Sigmoid colon (tissue), 6 donors: ENCODE measurements at regions not wholly inside any gene's neighbourhood (a gene's known extent, or its start where the extent isn't known, plus 50 kb on each side); places are given as distances from the start of the nearest gene placed in this dataset.

Source experiments
- DNase-seq: peaks from one replicate; pipeline ENCODE4 v3.0.0-alpha.2; 2019
- H3K27ac ChIP-seq, 4 donors: fragments of 200-600 bp; sonication (generic); one replicate each; pipeline ENCODE4 v1.5.1; 2016 to 2019; ENCODE audit warnings: mild to moderate bottlenecking in 1 of 4
- H3K27me3 ChIP-seq, 3 donors: fragments of 200-600 bp; sonication (generic); one replicate each; pipeline ENCODE4 v1.5.1; 2019; ENCODE audit warnings: mild to moderate bottlenecking in 1 of 3
- H3K36me3 ChIP-seq, 4 donors: fragments of 200-600 bp; sonication (generic); one replicate each; pipeline ENCODE4 v1.5.1; 2016 to 2019
- H3K4me1 ChIP-seq, 4 donors: fragments of 200-600 bp; sonication (generic); one replicate each; pipeline ENCODE4 v1.5.1; 2017 to 2019
- H3K4me3 ChIP-seq, 4 donors: fragments of 200-600 bp; sonication (generic); one replicate each; pipeline ENCODE4 v1.5.1; 2017 to 2019; ENCODE audit warnings: mild to moderate bottlenecking in 2 of 4, moderate library complexity in 1 of 4
- H3K9me3 ChIP-seq, 4 donors: fragments of 200-600 bp in 3 of 4; sonication (generic) in 3 of 4; one replicate each; pipeline versions ENCODE4 v1.5.1 to v1.6.1; 2013 to 2019
- EP300 ChIP-seq, 4 donors: sonication (generic); formaldehyde crosslinking; IDR thresholded peaks; one replicate each; pipeline ENCODE4 v1.6.1; 2017; ENCODE audit warnings: antibody characterized with exemption in 4 of 4
- POLR2A ChIP-seq, 2 donors: fragments of 450-650 bp; IDR thresholded peaks; one replicate each; pipeline ENCODE4 v1.6.1; 2016; ENCODE audit warnings: antibody characterized with exemption in 2 of 2, mild to moderate bottlenecking in 2 of 2, moderate library complexity in 2 of 2
- POLR2AphosphoS5 ChIP-seq, 4 donors: sonication (generic); formaldehyde crosslinking; IDR thresholded peaks; one replicate each; pipeline ENCODE4 v1.6.1; 2017; ENCODE audit warnings: antibody characterized with exemption in 4 of 4
- WGBS, 2 donors: extraction: QIAGEN DNeasy Blood & Tissue Kit; methylation state at CpG; one replicate each; pipeline ENCODE4 v1.1.7; 2013; 5-methylcytosine and 5-hydroxymethylcytosine counted together
- intact Hi-C: fragments of 100-400 bp; cut with DNase I; formaldehyde crosslinking; loops from one replicate; pipeline ENCODE4 v1.15.1; 2023
- TF ChIP-seq, protein P1 (sequence below), 4 experiments: fragments of 450-650 bp in 3 of 4; fragments of 200-600 bp in 1 of 4; IDR thresholded peaks; one replicate each; pipeline ENCODE4 v1.5.1; 2016 to 2019; ENCODE audit warnings: antibody characterized with exemption in 4 of 4, mild to moderate bottlenecking in 3 of 4, moderate library complexity in 2 of 4
- donor health status: healthy with polysubstance abuse.
- donor health status: healthy.

DNA sequence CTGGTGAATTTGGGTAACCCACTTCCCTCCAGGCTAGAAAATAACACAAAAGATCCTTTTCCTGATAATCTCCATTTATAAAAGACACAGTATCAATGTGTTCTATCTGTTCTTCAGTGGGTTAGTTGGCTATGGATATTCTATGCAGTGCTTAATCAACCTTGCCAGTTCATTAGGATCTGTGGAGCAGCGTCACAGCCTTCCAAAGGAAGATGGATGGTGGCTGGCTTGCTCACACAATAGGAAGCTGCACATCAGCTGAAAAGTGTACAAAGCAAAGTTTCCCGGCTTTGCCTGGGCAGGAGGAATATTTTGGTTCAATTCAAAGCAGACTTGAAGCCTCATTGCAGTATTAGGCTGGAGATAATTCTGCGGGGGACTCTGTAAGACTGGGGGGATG lies 70.3 kb upstream of the CA10 start:
- intact Hi-C loops: no loop called here
- 80 to 82% methylated on average over 3 of the region's 3 CpGs for WGBS, 2 donors
- H3K27ac ChIP-seq: no peak overlapping the region
- no peaks in the 10 kb centered on the region for H3K9me3 ChIP-seq
- TF ChIP-seq POLR2A (IDR thresholded peaks at IDR 0.05) (no peak), POLR2AphosphoS5 (IDR thresholded peaks at IDR 0.05) (no peak), EP300 (IDR thresholded peaks at IDR 0.05) (no peak)
- TF ChIP-seq, protein P1, sequence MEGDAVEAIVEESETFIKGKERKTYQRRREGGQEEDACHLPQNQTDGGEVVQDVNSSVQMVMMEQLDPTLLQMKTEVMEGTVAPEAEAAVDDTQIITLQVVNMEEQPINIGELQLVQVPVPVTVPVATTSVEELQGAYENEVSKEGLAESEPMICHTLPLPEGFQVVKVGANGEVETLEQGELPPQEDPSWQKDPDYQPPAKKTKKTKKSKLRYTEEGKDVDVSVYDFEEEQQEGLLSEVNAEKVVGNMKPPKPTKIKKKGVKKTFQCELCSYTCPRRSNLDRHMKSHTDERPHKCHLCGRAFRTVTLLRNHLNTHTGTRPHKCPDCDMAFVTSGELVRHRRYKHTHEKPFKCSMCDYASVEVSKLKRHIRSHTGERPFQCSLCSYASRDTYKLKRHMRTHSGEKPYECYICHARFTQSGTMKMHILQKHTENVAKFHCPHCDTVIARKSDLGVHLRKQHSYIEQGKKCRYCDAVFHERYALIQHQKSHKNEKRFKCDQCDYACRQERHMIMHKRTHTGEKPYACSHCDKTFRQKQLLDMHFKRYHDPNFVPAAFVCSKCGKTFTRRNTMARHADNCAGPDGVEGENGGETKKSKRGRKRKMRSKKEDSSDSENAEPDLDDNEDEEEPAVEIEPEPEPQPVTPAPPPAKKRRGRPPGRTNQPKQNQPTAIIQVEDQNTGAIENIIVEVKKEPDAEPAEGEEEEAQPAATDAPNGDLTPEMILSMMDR (IDR thresholded peaks at IDR 0.05): no peak
- DNase-seq: no peak
- H3K4me3 ChIP-seq: no peak overlapping the region
- no peaks in the 10 kb centered on the region for H3K27me3 ChIP-seq
- H3K36me3 ChIP-seq: no peaks in the 10 kb centered on the region
- no peaks in the 10 kb centered on the region for H3K4me1 ChIP-seq

DNA sequence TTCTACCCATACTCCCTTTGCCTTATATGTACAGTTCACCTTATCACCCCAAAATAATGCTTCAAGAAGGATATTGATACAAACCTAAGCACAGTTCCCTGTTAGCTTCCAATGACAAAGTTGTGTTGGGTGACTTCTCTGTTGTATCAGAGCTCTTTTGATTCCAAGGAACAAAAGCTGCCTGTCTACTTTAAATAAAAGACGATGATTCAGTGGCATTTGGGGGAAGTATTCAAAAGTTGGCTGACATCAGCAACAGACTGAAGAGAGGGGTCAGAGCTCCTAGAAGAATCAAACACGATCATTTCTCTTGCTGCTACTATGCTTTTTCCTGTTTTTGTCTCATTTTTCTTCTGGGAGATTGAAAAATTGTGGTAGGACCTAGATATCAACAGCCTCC lies 69.4 kb upstream of the CA10 start:
- DNase-seq: no peak
- 68 to 71% methylated on average over 2 of the region's 2 CpGs for WGBS, 2 donors
- intact Hi-C loops: no loop called here
- H3K4me1 ChIP-seq: no peaks in the 10 kb centered on the region
- TF ChIP-seq, protein P1 (IDR thresholded peaks at IDR 0.05): no peak
- no peak for TF ChIP-seq POLR2A (IDR thresholded peaks at IDR 0.05)
- no peaks in the 10 kb centered on the region for H3K36me3 ChIP-seq
- no peak overlapping the region for H3K4me3 ChIP-seq
- H3K27ac ChIP-seq: no peak overlapping the region
- H3K27me3 ChIP-seq: no peaks in the 10 kb centered on the region
- no peaks in the 10 kb centered on the region for H3K9me3 ChIP-seq

DNA sequence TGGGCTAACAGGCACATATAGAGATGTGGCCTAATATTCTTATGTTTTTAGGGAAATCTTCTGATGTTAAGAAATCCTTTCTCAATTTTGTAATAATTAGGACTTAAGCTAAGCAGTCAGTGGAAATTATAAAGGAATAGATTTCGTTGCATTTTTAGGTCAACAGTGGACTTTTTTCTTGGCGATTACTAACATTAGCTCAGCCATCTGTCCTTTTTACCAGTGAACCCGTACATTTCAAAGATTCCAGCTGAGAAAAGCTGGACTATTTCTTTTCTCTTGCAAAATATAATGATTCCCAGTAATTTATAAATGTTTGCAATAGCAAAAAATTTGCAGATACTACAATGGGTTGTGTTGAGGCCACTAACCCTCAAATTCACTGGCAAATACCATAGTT lies 54.9 kb upstream of the CA10 start:
- Histone ChIP-seq H3K4me3 (no peak overlapping the region), H3K36me3 (no peaks in the 10 kb centered on the region), H3K27me3 (no peaks in the 10 kb centered on the region), H3K27ac (no peak overlapping the region), H3K9me3 (no peaks in the 10 kb centered on the region), H3K4me1 (no peaks in the 10 kb centered on the region)
- WGBS, 2 donors: 32 to 58% methylated on average over 3 of the region's 3 CpGs
- DNase-seq: no peak
- intact Hi-C loops: no loop called here
- no peak for TF ChIP-seq EP300 (IDR thresholded peaks at IDR 0.05)
- TF ChIP-seq POLR2AphosphoS5 (IDR thresholded peaks at IDR 0.05): no peak
- TF ChIP-seq POLR2A (IDR thresholded peaks at IDR 0.05): no peak
- TF ChIP-seq, protein P1 (IDR thresholded peaks at IDR 0.05): no peak

DNA sequence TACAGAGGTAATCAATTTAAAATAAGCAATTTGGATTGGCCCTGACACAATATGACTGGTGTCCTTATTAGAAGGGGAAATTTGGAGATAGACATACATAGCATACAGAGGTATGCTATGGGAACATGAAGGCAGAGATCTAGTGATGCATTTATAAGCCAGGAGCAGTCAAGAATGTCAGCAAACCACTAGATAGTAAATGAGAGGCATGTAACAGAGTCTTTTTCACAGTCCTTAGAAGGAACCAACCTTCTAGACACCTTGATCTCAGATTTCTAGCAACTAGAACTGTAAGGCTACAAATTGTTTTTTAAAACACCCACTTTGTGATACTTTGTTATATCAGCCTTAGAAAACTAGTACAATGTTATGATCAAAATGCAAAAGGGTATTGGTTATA lies 54.3 kb upstream of the CA10 start:
- no peaks in the 10 kb centered on the region for H3K27me3 ChIP-seq
- no peaks in the 10 kb centered on the region for H3K36me3 ChIP-seq
- no peak overlapping the region for H3K27ac ChIP-seq
- TF ChIP-seq, protein P1 (IDR thresholded peaks at IDR 0.05): no peak
- TF ChIP-seq POLR2A (IDR thresholded peaks at IDR 0.05) (no peak), POLR2AphosphoS5 (IDR thresholded peaks at IDR 0.05) (no peak), EP300 (IDR thresholded peaks at IDR 0.05) (no peak)
- H3K4me3 ChIP-seq: no peak overlapping the region
- H3K4me1 ChIP-seq: no peaks in the 10 kb centered on the region
- H3K9me3 ChIP-seq: no peaks in the 10 kb centered on the region
- intact Hi-C loops: no loop called here
- DNase-seq: no peak

DNA sequence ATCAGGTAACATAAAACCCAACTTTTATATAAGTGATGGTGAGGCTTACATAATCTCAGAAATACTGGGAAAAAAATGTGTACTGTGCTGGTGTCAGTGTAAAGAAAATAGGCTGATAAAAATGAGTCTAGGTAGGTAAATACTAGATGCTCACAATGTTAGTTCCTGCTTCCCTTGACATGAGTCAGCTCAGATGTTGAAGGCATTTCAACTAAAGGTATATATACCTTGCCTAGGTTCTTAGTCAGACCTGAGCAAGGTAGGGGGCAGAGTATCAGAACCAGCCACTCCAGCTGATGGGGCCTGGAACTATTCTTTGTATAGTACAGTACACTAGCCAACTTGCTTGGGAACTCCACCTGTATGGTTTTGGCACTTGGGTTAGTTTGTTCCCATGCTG lies 51.0 kb upstream of the CA10 start:
- Histone ChIP-seq H3K4me3 (no peak overlapping the region), H3K27ac (no peak overlapping the region), H3K27me3 (no peaks in the 10 kb centered on the region), H3K36me3 (no peaks in the 10 kb centered on the region), H3K4me1 (no peaks in the 10 kb centered on the region), H3K9me3 (no peaks in the 10 kb centered on the region)
- intact Hi-C loops: no loop called here
- TF ChIP-seq POLR2AphosphoS5 (IDR thresholded peaks at IDR 0.05): no peak
- TF ChIP-seq POLR2A (IDR thresholded peaks at IDR 0.05): no peak
- TF ChIP-seq, protein P1 (IDR thresholded peaks at IDR 0.05): no peak
- TF ChIP-seq EP300 (IDR thresholded peaks at IDR 0.05): no peak
- DNase-seq: no peak
